GM18517 (cell line): ENCODE measurements at regions not wholly inside any gene's neighbourhood (a gene's known extent, or its start where the extent isn't known, plus 50 kb on each side); places are given as distances from the start of the nearest gene placed in this dataset.
"Not testable (repeated sequence)": the region's sequence is repeated elsewhere in the genome, so short reads cannot be mapped to it uniquely, and the experiment has no call there.

Experiments
- ATAC-seq: cut with Tn5 transposase; IDR thresholded peaks from one replicate; pipeline ENCODE4 v1.9.1; 2021; ENCODE audit warnings: mild to moderate bottlenecking, moderate library complexity; ENCODE audit not compliant: unreplicated experiment

GRCh38 chr18:58805467-58806187, 59.0 kb upstream of the ZNF532 start:
- no peak for ATAC-seq

DNA sequence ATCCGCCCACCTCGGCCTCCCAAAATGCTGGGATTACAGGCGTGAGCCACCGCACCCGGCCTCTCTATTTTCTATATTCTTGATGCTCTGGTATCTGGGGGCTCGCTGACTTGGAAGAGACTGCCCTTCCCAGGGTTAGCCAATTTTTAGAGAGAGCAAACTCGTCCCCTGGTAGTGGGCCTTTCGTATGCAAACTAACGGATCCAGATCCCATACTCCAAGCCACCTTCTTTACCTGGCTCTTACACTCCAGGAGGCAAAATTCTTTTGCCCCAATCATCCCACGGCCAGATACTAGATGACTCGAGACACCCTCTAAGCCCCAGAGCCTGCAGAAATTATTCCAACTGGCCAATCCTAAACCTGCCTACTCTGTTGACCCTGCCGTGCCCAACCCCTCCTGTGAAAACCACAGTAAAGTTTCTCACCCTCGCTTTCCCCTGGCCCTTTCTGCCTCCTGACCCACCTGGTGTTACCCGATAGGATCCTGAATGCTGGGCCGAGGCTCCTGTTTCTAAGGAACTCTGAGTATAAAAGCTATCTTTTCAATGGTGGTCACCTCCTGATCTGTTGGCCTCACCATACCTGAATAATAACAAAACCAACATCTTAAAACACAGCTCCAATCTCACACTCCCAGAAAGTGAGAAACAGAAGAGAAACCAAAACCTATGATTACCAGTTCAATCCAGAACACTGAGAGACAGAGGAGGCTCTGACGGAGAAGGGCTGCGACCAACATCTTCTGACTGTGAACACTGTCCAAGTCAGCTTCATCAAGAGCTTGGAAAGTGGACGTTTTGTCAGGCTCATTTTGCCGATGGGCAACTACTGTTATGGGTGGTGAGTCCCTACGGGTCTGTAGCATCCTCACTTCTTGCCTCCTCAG, 57.6 kb upstream of the ZNF532 start:
- ATAC-seq: peak; percentile 97

- ATAC-seq: no peak
Measured at GRCh38 chr18:58807766-58808165, 56.9 kb upstream of the ZNF532 start.

DNA sequence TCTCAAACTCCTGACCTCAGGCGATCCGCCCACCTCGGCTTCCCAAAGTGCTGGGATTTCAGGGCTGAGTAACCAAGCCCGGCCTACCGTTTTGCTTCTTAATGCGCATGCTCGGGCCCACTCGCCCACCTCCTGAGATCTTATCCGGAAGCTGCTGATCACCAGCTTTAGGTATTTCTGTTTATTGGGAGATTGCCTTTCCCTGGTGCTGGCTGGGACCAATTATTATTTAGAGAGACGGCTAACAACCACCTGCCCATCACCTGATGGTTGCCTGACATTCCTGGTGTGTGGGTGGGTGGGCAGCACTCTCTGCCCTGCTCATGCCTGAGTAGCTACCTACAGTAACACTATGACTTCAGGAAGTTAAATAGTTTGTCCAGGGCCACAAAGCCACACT, 56.3 kb upstream of the ZNF532 start:
- ATAC-seq: no peak

GRCh38 chr18:58811859-58812258, 52.8 kb upstream of the ZNF532 start:
- ATAC-seq: not testable (repeated sequence)

- no peak for ATAC-seq
Measured at GRCh38 chr18:58813105-58813504, 51.6 kb upstream of the ZNF532 start.

- ATAC-seq: no peak
Measured at GRCh38 chr18:58813561-58814225, 51.0 kb upstream of the ZNF532 start.

GRCh38 chr18:58814317-58814716, 50.4 kb upstream of the ZNF532 start:
- ATAC-seq: no peak
